ENCODE measurements at regions not wholly inside any gene's neighbourhood (a gene's known extent, or its start where the extent isn't known, plus 50 kb on each side); places are given as distances from the start of the nearest gene placed in this dataset.

DNA sequence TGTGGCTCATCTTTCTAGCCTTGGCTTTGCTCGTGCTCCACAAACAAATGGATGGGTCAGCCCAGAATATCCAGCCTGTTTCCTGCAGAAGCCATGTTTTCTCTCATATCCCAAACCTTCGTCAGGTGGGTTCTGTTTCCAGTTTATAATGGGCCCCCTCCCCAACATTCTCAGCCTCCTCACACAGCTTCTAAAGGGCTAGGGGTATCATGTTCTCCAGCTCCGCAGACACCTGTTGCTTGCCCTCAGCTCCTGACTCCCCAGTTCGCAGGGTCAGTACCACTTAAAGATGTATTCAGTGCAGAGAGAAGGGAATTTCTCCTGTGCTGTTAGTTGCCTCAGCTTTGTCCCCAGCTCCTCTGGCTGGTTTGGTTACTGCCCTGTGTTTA is 447.3 kb upstream of the JARID2 start:
- in situ Hi-C loops (cut with MboI; ENCODE audit: low sequenced_read_pairs in 4 of 4), result no loop called here
- TF ChIP-seq, protein P1, sequence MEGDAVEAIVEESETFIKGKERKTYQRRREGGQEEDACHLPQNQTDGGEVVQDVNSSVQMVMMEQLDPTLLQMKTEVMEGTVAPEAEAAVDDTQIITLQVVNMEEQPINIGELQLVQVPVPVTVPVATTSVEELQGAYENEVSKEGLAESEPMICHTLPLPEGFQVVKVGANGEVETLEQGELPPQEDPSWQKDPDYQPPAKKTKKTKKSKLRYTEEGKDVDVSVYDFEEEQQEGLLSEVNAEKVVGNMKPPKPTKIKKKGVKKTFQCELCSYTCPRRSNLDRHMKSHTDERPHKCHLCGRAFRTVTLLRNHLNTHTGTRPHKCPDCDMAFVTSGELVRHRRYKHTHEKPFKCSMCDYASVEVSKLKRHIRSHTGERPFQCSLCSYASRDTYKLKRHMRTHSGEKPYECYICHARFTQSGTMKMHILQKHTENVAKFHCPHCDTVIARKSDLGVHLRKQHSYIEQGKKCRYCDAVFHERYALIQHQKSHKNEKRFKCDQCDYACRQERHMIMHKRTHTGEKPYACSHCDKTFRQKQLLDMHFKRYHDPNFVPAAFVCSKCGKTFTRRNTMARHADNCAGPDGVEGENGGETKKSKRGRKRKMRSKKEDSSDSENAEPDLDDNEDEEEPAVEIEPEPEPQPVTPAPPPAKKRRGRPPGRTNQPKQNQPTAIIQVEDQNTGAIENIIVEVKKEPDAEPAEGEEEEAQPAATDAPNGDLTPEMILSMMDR (IDR thresholded peaks at IDR 0.05 in 4 of 5, conservative IDR thresholded peaks at IDR 0.05 in 1 of 5), result no peak
- TF ChIP-seq POLR2A (IDR thresholded peaks at IDR 0.05), result no peak

DNA sequence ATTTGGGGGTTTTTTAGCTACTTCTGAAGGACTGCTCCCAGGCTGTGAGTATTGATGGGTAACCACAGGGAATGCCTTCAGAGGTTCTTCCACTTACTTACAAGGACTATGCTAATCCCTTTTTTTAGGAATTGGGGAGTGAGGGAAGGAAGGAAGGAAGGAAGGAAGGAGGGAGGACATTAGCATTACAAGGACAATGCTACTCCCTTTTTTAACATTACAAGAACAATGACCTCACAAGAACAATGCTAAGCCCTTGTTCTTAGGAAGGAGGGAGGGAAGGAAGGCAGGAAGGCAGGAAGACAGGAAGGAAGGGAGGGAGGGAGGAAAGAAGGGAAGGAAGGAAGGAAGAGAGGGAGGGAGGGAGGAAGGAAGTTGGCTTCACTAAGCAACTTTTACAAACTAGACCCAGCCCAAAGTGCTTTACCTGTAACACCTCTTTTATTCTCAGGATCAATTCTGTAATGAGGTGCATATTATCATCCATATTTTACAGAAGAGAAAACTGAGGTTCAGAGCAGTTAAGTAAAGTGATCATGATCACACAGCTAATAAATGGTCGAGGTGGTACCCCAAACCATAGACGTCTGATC is 446.8 kb upstream of the JARID2 start:
- no peaks in the 10 kb centered on the region for H3K27me3 ChIP-seq
- H3K4me3 ChIP-seq, result no peak overlapping the region
- ATAC-seq, result no peak
- H3K27ac ChIP-seq, result no peak overlapping the region
- no peak for TF ChIP-seq POLR2A (IDR thresholded peaks at IDR 0.05)
- TF ChIP-seq, protein P1 (IDR thresholded peaks at IDR 0.05 in 4 of 5, conservative IDR thresholded peaks at IDR 0.05 in 1 of 5), result no peak
- in situ Hi-C loops (cut with MboI; ENCODE audit: low sequenced_read_pairs in 4 of 4) (no loop called here), intact Hi-C loops (cut with DNase I; ENCODE audit: low total_unique reads) (no loop called here)
- no peaks in the 10 kb centered on the region for H3K36me3 ChIP-seq
- H3K9me3 ChIP-seq, result no peaks in the 10 kb centered on the region
- H3K4me1 ChIP-seq, result peaks cover 0 to 7% of the 10 kb centered on the region in 2 donors
- DNase-seq, result no peak

More for the DNA sequence above, 447.3 kb upstream of the JARID2 start:
- Histone ChIP-seq H3K27me3 (no peaks in the 10 kb centered on the region), H3K27ac (no peak overlapping the region), H3K4me1 (peaks cover 0 to 7% of the 10 kb centered on the region in 2 donors), H3K9me3 (no peaks in the 10 kb centered on the region), H3K4me3 (no peak overlapping the region), H3K36me3 (no peaks in the 10 kb centered on the region)
- ATAC-seq (no peak), DNase-seq (no peak)
- intact Hi-C loops (cut with DNase I; ENCODE audit: low total_unique reads), result no loop called here

DNA sequence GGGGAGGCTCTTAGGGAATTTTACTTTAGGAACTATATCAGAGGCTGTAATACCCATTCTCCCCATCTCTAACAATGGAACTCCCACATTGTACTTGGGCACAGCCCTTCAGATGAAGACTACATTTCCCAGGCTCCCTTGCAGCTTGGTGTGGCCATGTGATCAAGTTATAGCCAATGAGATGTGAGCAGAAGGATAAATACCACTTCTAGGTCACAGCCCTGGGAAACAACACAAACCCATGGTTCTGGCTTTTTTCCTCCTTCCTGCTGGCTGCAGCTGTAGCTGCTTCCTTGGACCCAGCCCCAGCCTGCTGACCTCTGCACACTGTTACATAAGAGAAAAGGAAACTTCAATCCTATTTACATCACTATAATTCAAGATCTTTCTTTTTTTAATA is 445.9 kb upstream of the JARID2 start:
- intact Hi-C loops (cut with DNase I; ENCODE audit: low total_unique reads), result loop anchor here (10.0 kb wide), 1 partner anchor 585 kb away; no protein-coding TSS in a partner anchor
- peaks cover 0 to 12% of the 10 kb centered on the region in 2 donors for H3K4me1 ChIP-seq
- DNase-seq (peak; percentile 49 to 59), ATAC-seq (peak; percentile 90 to 95)
- H3K27ac ChIP-seq, result peak overlapping the region in 2 of 4 donors; percentile 1 to 11
- no peaks in the 10 kb centered on the region for H3K27me3 ChIP-seq
- in situ Hi-C loops (cut with MboI; ENCODE audit: low sequenced_read_pairs in 4 of 4), result no loop called here
- H3K4me3 ChIP-seq, result no peak overlapping the region
- no peaks in the 10 kb centered on the region for H3K9me3 ChIP-seq
- no peak for TF ChIP-seq POLR2A (IDR thresholded peaks at IDR 0.05)
- TF ChIP-seq, protein P1 (IDR thresholded peaks at IDR 0.05 in 4 of 5, conservative IDR thresholded peaks at IDR 0.05 in 1 of 5), result no peak
- no peaks in the 10 kb centered on the region for H3K36me3 ChIP-seq

DNA sequence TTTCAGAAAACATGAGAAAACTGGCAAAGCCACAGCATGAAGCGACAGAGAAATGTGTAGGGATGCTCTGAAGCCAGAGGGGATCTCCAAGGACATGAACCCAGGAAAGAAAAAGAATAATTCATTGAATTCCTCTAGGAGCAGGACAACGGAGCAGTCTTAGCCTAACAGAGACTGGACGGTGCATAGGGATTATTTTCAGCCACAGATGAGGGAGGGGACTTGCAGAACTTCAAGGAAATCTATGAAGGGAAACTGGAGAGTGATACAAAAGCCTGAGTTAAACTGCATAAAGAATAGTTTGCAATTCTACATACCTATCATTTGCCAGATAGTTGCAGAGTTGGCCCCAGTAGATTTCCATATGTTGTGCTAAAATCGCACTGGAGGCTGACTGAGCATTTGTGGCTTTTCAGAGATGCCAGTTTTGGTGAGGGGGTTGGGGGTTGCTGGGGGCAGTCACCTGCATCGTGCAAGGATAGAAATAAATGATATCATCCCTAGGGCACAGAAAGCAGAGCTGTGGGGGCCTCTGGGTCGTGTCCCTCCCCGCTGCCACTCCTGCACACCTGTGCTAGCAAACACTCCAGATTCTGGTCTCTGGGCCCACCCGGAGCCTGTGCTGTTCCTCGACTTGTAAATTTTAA is 443.2 kb upstream of the JARID2 start:
- Histone ChIP-seq H3K4me3 (no peak overlapping the region), H3K36me3 (no peaks in the 10 kb centered on the region), H3K4me1 (peaks cover 0 to 14% of the 10 kb centered on the region in 2 donors), H3K27ac (no peak overlapping the region), H3K27me3 (no peaks in the 10 kb centered on the region), H3K9me3 (no peaks in the 10 kb centered on the region)
- ATAC-seq (no peak), DNase-seq (no peak)
- in situ Hi-C loops (cut with MboI; ENCODE audit: low sequenced_read_pairs in 4 of 4) (no loop called here), intact Hi-C loops (cut with DNase I; ENCODE audit: low total_unique reads) (loop anchor here (10.0 kb wide), 1 partner anchor 588 kb away; no protein-coding TSS in a partner anchor)
- TF ChIP-seq, protein P1 (IDR thresholded peaks at IDR 0.05 in 4 of 5, conservative IDR thresholded peaks at IDR 0.05 in 1 of 5), result no peak
